ENCODE measurements at regions not wholly inside any gene's neighbourhood (a gene's known extent, or its start where the extent isn't known, plus 50 kb on each side); places are given as distances from the start of the nearest gene placed in this dataset.
"Not testable (repeated sequence)": the region's sequence is repeated elsewhere in the genome, so short reads cannot be mapped to it uniquely, and the experiment has no call there.

- DNase-seq (ENCODE audit: low read depth) = peak; percentile 24
These were observed 97.9 kb upstream of the RGS1 start for GRCh38 chr1:192477630-192478029.

- DNase-seq (ENCODE audit: low read depth) = peak; percentile 95
These were observed 89.7 kb upstream of the RGS1 start for GRCh38 chr1:192485692-192486436.

DNA sequence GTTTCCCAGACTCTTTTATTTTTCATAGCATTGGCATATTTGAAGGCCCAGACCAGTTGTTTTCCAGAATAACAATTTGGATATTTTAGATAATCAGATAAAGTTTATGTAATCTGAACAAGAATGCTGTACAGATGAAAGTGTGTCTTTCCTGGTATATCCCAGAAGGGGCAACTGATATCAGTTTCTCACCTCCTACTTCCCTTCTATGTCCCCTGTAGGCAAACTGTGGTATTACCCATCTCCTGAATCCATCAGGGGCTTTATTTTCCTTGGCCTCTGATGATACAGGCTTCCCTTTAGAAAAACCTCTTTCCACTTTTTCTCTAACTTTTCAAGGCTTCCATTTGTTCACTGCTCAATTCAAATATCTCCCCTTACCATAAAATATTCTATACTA, 87.5 kb upstream of the RGS1 start:
- no peak for DNase-seq (ENCODE audit: low read depth)

GRCh38 chr1:192489047-192489446, 86.5 kb upstream of the RGS1 start:
- DNase-seq (ENCODE audit: low read depth) = peak; percentile 66

- DNase-seq (ENCODE audit: low read depth) = peak; percentile 89
These were observed 85.8 kb upstream of the RGS1 start for GRCh38 chr1:192489748-192490147.

GRCh38 chr1:192491804-192492554, 83.6 kb upstream of the RGS1 start:
- no peak for DNase-seq (ENCODE audit: low read depth)

GRCh38 chr1:192493584-192493983, 82.0 kb upstream of the RGS1 start:
- no peak for DNase-seq (ENCODE audit: low read depth)

- no peak for DNase-seq (ENCODE audit: low read depth)
These were observed 79.1 kb upstream of the RGS1 start for GRCh38 chr1:192496369-192497056.

- DNase-seq (ENCODE audit: low read depth) = no peak
These were observed 78.3 kb upstream of the RGS1 start for GRCh38 chr1:192497214-192497794.

DNA sequence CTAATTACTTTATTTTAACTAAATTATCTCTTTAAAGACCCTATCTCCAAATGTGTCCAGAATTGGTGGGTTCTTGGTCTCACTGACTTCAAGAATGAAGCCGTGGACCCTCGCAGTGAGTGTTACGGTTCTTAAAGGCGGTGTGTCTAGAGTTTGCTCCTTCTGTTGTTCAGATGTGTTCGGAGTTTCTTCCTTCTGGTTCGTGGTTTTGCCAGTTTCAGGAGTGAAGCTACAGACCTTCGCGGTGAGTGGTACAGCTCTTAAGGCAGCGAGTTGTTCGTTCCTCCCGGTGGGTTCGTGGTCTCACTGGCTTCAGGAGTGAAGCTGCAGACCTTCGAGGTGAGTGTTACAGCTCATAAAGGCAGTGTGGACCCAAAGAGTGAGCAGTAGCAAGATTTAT, 77.5 kb upstream of the RGS1 start:
- DNase-seq (ENCODE audit: low read depth) = not testable (repeated sequence)

DNA sequence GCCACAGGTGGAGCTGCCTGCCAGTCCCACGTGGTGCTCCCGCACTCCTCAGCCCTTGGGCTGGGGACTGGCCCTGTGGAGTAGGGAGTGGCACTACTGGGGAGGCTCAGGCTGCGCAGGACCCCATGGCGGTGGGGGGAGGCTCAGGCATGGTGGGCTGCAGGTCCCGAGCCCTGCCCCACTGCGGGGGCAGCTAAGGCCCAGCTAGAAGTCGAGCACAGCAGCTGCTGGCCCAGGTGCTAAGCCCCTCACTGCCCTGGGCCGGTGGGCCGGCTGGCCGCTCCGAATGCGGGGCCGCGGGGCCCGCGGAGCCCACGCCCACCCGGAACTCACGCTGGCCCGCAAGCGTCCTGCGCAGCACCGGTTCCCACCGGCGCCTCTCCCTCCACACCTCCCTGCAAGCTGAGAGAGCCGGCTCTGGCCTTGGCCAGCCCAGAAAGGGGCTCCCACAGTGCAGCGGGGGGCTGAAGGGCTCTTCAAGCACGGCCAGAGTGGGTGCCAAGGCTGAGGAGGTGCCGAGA, 76.5 kb upstream of the RGS1 start:
- not testable (repeated sequence) for DNase-seq (ENCODE audit: low read depth)

- not testable (repeated sequence) for DNase-seq (ENCODE audit: low read depth)
These were observed 75.0 kb upstream of the RGS1 start for GRCh38 chr1:192500541-192500940.

GRCh38 chr1:192506741-192507155, 68.8 kb upstream of the RGS1 start:
- no peak for DNase-seq (ENCODE audit: low read depth)

DNA sequence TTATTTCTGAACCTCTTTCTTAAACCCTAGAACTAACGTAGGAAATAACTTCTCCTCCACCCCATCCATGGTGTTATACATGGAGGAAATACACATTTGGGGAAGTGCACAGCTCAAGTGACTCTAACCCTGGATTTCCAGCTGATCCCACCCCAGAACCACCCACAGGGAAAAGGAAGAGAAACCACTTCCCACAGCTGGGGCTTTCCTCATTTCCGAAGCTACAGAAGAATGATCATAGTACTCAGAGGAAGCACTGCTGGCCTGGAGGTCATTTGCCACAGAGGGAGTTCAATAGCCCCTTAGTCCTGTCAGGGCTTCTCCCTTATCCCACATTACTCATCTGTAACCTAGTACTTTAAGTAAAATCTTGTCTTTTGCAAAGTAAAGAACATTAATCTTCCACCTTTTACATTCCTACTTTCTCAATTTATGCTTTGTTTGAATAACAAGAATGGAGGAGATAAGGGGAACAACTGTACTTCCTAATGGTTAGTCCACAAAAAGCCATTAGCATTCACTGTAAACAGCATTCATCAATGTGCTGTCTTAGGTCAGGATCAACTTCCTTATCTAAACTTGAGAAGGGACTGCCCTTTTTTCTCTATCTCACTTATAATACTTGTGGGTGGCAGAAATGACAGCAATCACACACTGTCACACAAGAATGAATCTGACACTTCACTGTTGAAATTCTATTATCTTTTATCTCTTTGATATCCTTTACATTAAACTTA, 63.0 kb upstream of the RGS1 start:
- no peak for DNase-seq (ENCODE audit: low read depth)

GRCh38 chr1:192513196-192513595, 62.4 kb upstream of the RGS1 start:
- no peak for DNase-seq (ENCODE audit: low read depth)

GRCh38 chr1:192513697-192514096, 61.9 kb upstream of the RGS1 start:
- DNase-seq (ENCODE audit: low read depth) = no peak

- DNase-seq (ENCODE audit: low read depth) = no peak
These were observed 58.7 kb upstream of the RGS1 start for GRCh38 chr1:192516776-192517297.

DNA sequence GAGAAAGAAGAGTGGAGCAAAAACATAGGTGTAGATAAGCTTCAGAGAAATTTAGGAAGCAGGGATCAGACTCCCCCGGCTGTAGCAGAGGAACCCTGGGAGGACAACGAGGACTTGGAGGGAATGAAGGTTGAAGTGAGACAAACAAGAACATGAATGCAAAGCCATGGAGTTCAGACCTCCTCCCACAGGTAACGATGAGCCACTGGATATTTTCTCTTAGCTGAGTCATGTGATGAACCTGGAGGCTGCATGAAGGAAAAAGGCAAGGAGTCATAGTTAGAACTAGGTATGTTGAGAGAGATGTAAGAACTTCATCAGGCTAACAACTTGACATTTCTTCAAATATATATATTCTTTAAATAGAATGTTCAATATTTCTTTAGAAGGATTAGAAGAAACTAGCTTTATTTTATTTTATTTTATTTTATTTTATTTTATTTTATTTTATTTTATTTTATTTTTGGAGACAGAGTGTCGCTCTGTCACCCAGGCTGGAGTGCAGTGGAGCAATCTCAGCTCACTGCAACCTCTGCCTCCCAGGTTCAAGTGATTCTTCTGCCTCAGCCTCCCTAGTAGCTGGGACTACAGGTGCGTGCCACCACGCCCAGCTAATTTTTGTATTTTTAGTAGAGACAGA, 57.7 kb upstream of the RGS1 start:
- not testable (repeated sequence) for DNase-seq (ENCODE audit: low read depth)

GRCh38 chr1:192518700-192519099, 56.9 kb upstream of the RGS1 start:
- no peak for DNase-seq (ENCODE audit: low read depth)

GRCh38 chr1:192521734-192522133, 53.8 kb upstream of the RGS1 start:
- DNase-seq (ENCODE audit: low read depth) = no peak

DNA sequence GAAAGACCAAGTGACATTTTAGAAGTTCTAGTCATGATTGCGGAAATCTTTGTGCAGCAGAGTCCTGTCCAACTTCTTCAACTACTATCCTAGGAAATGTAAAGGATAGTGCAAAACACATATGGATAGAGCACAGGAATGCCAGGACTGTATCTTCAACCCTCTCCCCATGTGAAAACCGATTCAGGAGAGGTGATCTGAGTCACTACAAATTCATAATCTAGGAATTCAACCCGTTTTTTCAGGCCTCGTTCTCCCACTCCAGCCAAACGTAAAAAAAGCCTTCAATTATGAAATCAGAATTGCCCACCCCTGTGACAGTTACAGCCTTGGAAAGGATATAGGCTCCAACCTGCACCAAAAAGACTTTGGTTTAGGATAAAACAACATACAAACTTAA, 52.9 kb upstream of the RGS1 start:
- no peak for DNase-seq (ENCODE audit: low read depth)

Data from GM04504 (cell line).